DOHH2 (cell line): ENCODE measurements at regions not wholly inside any gene's neighbourhood (a gene's known extent, or its start where the extent isn't known, plus 50 kb on each side); places are given as distances from the start of the nearest gene placed in this dataset.

ENCODE experiments used
- H3F3A ChIP-seq: fragments of 200-600 bp; sonication (generic), shearing (Covaris generic); 2 replicates; pipeline ENCODE4 v1.6.0; 2016; ENCODE audit warnings: antibody characterized with exemption, mild to moderate bottlenecking; ENCODE audit not compliant: control insufficient read depth, insufficient read depth
- H3K27ac ChIP-seq: fragments of 200-600 bp; sonication (generic); 2 replicates; pipeline ENCODE4 v1.5.1; 2014; ENCODE audit warnings: low read depth, mild to moderate bottlenecking, low read length, moderate library complexity
- H3K27me3 ChIP-seq: fragments of 200-600 bp; sonication (generic); 2 replicates; pipeline ENCODE4 v1.6.1; 2014; ENCODE audit warnings: mild to moderate bottlenecking, low read length, mixed read lengths; ENCODE audit not compliant: control insufficient read depth
- H3K36me3 ChIP-seq: fragments of 200-600 bp; sonication (generic); 2 replicates; pipeline ENCODE4 v1.6.1; 2014; ENCODE audit warnings: mild to moderate bottlenecking, low read length, moderate library complexity, mixed read lengths; ENCODE audit not compliant: control insufficient read depth
- H3K4me1 ChIP-seq: fragments of 200-600 bp; sonication (generic); 2 replicates; pipeline ENCODE4 v1.6.1; 2014; ENCODE audit warnings: mild to moderate bottlenecking, low read length, mixed read lengths; ENCODE audit not compliant: control insufficient read depth
- H3K4me2 ChIP-seq: fragments of 200-600 bp; sonication (generic); 2 replicates; pipeline ENCODE4 v1.6.0; 2014; ENCODE audit warnings: mild to moderate bottlenecking, low read length, moderate library complexity
- H3K4me3 ChIP-seq: fragments of 200-600 bp; sonication (generic); 2 replicates; pipeline ENCODE4 v1.5.1; 2014; ENCODE audit warnings: mild to moderate bottlenecking, low read length, mixed read lengths
- H3K79me2 ChIP-seq: fragments of 200-600 bp; sonication (generic); 2 replicates; pipeline ENCODE4 v1.6.1; 2014; ENCODE audit warnings: mild to moderate bottlenecking, low read length, mixed read lengths; ENCODE audit not compliant: control insufficient read depth
- H3K9me2 ChIP-seq: fragments of 200-600 bp; sonication (generic); replicated peaks from 2 replicates; pipeline ENCODE4 v1.6.1; 2014; ENCODE audit warnings: mild to moderate bottlenecking, low read length, mixed read lengths; ENCODE audit not compliant: control insufficient read depth
- H3K9me3 ChIP-seq: fragments of 200-600 bp; sonication (generic); 2 replicates; pipeline ENCODE4 v1.6.1; 2014; ENCODE audit warnings: antibody characterized with exemption, low read length, mixed read lengths; ENCODE audit not compliant: control insufficient read depth, insufficient read depth
- H4K20me1 ChIP-seq: fragments of 200-600 bp; sonication (generic); 2 replicates; pipeline ENCODE4 v1.6.0; 2014; ENCODE audit warnings: low read depth, mild to moderate bottlenecking, antibody characterized with exemption, low read length, moderate library complexity; ENCODE audit not compliant: control insufficient read depth, insufficient read depth
- CTCF ChIP-seq: fragments of 200-600 bp; sonication (generic); IDR thresholded peaks from one replicate; pipeline ENCODE4 v1.5.1; 2014; ENCODE audit warnings: antibody characterized with exemption, mild to moderate bottlenecking, low read depth, low read length; ENCODE audit not compliant: poor library complexity, severe bottlenecking
- EZH2phosphoT487 ChIP-seq: fragments of 200-600 bp; sonication (generic); IDR thresholded peaks from 2 replicates; pipeline ENCODE4 v1.6.1; 2017; ENCODE audit warnings: borderline replicate concordance, mild to moderate bottlenecking, antibody characterized with exemption, low read length, moderate library complexity, mixed read lengths

GRCh38 chr5:35561396-35561795 is 56.3 kb upstream of the SPEF2 start:
- Histone ChIP-seq H3K9me2 (no peaks in the 10 kb centered on the region), H4K20me1 (no peaks in the 10 kb centered on the region), H3K36me3 (no peaks in the 10 kb centered on the region), H3K4me2 (no peak overlapping the region), H3F3A (no peaks in the 10 kb centered on the region), H3K4me3 (no peak overlapping the region), H3K79me2 (no peaks in the 10 kb centered on the region), H3K9me3 (peaks cover 12% of the 10 kb centered on the region), H3K4me1 (no peaks in the 10 kb centered on the region), H3K27ac (no peak overlapping the region), H3K27me3 (no peaks in the 10 kb centered on the region)
- no peak for TF ChIP-seq CTCF
- TF ChIP-seq EZH2phosphoT487: no peak

- Histone ChIP-seq H3K9me2 (no peaks in the 10 kb centered on the region), H4K20me1 (no peaks in the 10 kb centered on the region), H3K4me2 (no peak overlapping the region), H3K27me3 (no peaks in the 10 kb centered on the region), H3F3A (no peaks in the 10 kb centered on the region), H3K9me3 (peaks cover 10% of the 10 kb centered on the region; the same call in 1 of the 2 replicates), H3K4me1 (no peaks in the 10 kb centered on the region), H3K36me3 (no peaks in the 10 kb centered on the region), H3K4me3 (no peak overlapping the region), H3K79me2 (no peaks in the 10 kb centered on the region), H3K27ac (no peak overlapping the region)
- TF ChIP-seq CTCF (no peak), EZH2phosphoT487 (no peak)
These were observed 59.9 kb upstream of the SPEF2 start for GRCh38 chr5:35557748-35558147.

- no peak for TF ChIP-seq EZH2phosphoT487
- TF ChIP-seq CTCF: no peak
- H3K4me1 ChIP-seq: no peaks in the 10 kb centered on the region
These were observed 60.5 kb upstream of the SPEF2 start for GRCh38 chr5:35557199-35557598.

More at GRCh38 chr5:35557199-35557598, 60.5 kb upstream of the SPEF2 start:
- no peaks in the 10 kb centered on the region for H3K79me2 ChIP-seq
- no peaks in the 10 kb centered on the region for H3K36me3 ChIP-seq
- H3K27me3 ChIP-seq: no peaks in the 10 kb centered on the region
- H4K20me1 ChIP-seq: no peaks in the 10 kb centered on the region
- H3K9me2 ChIP-seq: no peaks in the 10 kb centered on the region
- H3K9me3 ChIP-seq: peaks cover 10% of the 10 kb centered on the region; the same call in 1 of the 2 replicates
- no peak overlapping the region for H3K27ac ChIP-seq
- H3K4me3 ChIP-seq: no peak overlapping the region
- no peaks in the 10 kb centered on the region for H3F3A ChIP-seq
- no peak overlapping the region for H3K4me2 ChIP-seq
